ENCODE measurements at regions not wholly inside any gene's neighbourhood (a gene's known extent, or its start where the extent isn't known, plus 50 kb on each side); places are given as distances from the start of the nearest gene placed in this dataset.

DNA sequence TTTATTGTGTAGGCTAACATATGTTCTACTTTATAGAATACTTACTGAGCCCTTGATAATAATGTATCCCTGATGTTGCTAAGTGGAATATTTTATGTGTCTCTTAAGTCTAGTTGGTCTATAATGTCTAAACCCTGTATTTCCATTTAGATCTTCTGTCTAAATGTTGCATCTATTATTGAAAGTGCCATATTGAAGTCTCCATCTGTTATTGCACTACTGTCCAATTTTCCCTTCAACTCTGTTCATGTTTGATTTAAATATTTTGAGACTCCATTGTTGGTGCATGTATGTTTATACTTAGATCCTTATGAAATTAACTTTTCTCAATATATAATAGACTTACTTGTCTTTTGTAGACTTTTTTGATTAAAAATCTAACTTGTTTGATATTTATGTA, 924.5 kb upstream of the KCND2 start:
- H3K9me3 ChIP-seq (ENCODE audit: severe bottlenecking): no peaks in the 10 kb centered on the region
- ATAC-seq (ENCODE audit: low read depth): no peak

DNA sequence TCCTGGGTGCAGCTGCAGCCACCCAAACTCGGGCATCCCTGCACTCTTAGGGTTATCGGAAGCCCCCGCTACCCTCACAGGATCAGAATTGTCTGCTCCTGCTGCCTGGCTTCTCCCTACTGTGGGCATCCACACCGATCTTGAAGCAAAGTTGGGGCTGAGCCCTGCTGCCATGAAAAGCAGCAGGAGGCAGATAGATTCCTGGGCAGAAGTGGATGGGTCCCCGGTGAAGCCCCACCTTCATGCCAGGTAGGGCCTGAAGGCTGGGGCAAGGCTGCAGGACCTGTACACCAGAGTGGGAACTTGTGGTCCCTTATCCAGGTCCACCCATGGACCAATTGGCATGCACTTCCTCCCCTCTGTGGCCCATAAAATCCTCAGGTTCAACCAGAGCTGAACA, 922.6 kb upstream of the KCND2 start:
- Histone ChIP-seq H3K9me3 (ENCODE audit: severe bottlenecking) (no peaks in the 10 kb centered on the region), H3K4me3 (ENCODE audit: severe bottlenecking) (no peak overlapping the region), H3K27ac (ENCODE audit: poor library complexity, severe bottlenecking) (no peak overlapping the region), H3K4me1 (ENCODE audit: insufficient read depth, poor library complexity, severe bottlenecking) (no peaks in the 10 kb centered on the region), H3K27me3 (ENCODE audit: insufficient read depth, poor library complexity, severe bottlenecking) (no peaks in the 10 kb centered on the region), H3K36me3 (ENCODE audit: low read depth) (no peaks in the 10 kb centered on the region)
- no peak for DNase-seq (ENCODE audit: low spot score)
- TF ChIP-seq, protein P1, sequence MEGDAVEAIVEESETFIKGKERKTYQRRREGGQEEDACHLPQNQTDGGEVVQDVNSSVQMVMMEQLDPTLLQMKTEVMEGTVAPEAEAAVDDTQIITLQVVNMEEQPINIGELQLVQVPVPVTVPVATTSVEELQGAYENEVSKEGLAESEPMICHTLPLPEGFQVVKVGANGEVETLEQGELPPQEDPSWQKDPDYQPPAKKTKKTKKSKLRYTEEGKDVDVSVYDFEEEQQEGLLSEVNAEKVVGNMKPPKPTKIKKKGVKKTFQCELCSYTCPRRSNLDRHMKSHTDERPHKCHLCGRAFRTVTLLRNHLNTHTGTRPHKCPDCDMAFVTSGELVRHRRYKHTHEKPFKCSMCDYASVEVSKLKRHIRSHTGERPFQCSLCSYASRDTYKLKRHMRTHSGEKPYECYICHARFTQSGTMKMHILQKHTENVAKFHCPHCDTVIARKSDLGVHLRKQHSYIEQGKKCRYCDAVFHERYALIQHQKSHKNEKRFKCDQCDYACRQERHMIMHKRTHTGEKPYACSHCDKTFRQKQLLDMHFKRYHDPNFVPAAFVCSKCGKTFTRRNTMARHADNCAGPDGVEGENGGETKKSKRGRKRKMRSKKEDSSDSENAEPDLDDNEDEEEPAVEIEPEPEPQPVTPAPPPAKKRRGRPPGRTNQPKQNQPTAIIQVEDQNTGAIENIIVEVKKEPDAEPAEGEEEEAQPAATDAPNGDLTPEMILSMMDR (IDR thresholded peaks at IDR 0.05; ENCODE audit: poor library complexity, severe bottlenecking): no peak
- ATAC-seq (ENCODE audit: low read depth): no peak

More for the DNA sequence above, 924.5 kb upstream of the KCND2 start:
- Histone ChIP-seq H3K4me1 (ENCODE audit: insufficient read depth, poor library complexity, severe bottlenecking) (no peaks in the 10 kb centered on the region), H3K27ac (ENCODE audit: poor library complexity, severe bottlenecking) (no peak overlapping the region), H3K27me3 (ENCODE audit: insufficient read depth, poor library complexity, severe bottlenecking) (no peaks in the 10 kb centered on the region), H3K4me3 (ENCODE audit: severe bottlenecking) (no peak overlapping the region), H3K36me3 (ENCODE audit: low read depth) (no peaks in the 10 kb centered on the region)
- TF ChIP-seq, protein P1 (IDR thresholded peaks at IDR 0.05; ENCODE audit: poor library complexity, severe bottlenecking): no peak
- no peak for DNase-seq (ENCODE audit: low spot score)

DNA sequence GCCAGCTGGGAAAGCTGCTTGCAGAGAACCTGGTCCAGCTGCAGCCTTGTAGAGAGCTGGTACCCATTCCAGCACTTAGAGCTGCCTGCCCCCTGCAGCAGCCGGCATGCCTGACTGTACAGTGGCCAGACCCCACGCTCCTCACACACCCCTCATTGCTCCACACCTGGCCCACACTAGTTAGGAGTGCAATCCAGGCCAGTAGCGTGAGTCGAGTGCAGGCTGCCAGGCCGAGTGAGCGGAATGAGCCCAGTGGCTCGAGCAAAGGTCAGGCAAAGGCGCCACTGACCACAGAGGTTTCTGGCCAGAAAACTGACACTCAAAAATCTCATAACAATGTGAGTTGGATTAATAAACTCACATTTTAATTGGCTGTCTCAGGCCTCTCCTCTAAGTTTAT, 921.7 kb upstream of the KCND2 start:
- TF ChIP-seq, protein P1 (IDR thresholded peaks at IDR 0.05; ENCODE audit: poor library complexity, severe bottlenecking): no peak
- Histone ChIP-seq H3K4me1 (ENCODE audit: insufficient read depth, poor library complexity, severe bottlenecking) (no peaks in the 10 kb centered on the region), H3K4me3 (ENCODE audit: severe bottlenecking) (no peak overlapping the region), H3K9me3 (ENCODE audit: severe bottlenecking) (no peaks in the 10 kb centered on the region), H3K27me3 (ENCODE audit: insufficient read depth, poor library complexity, severe bottlenecking) (no peaks in the 10 kb centered on the region), H3K36me3 (ENCODE audit: low read depth) (no peaks in the 10 kb centered on the region), H3K27ac (ENCODE audit: poor library complexity, severe bottlenecking) (no peak overlapping the region)
- DNase-seq (ENCODE audit: low spot score) (no peak), ATAC-seq (ENCODE audit: low read depth) (no peak; the same call in 2 of the 3 replicates)

DNA sequence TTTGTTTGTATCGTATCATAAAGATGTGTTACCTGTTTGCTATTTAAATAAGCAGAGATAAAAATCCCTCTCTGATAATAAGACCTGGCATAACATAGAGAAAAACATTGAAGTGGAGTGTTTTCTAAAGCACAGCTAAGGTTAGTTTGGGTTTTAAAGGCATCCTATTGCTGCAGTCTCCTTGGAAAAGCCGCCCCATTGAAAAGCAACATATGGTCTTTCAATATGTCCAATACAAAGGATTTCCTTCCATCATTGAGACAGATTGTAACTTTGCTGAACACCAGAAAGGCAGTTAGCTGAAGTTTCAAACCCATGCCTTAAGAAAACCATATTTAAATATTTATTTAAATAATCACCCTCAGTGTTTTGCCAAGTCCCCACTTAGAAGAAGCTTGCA, 898.5 kb upstream of the KCND2 start:
- ATAC-seq (ENCODE audit: low read depth): no peak

DNA sequence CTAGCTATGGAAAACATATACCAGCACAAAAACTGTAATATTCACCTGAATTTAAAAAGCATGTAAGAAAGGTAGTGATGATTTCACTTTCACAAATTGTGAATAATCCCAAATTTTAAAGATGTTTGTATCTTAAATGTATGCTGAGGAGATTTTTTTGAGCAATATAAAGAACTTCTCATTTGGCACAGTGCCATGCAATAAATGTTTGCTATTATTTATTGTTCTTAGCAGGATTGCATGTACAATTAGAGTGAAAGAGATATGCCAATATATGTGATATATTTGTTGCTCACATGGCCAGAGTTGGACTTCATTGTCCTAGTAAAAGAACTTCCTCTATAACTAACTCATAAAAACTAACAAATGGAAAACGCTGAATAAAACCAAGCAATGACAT, 895.1 kb upstream of the KCND2 start:
- no peak overlapping the region for H3K4me3 ChIP-seq (ENCODE audit: severe bottlenecking)
- no peak overlapping the region for H3K27ac ChIP-seq (ENCODE audit: poor library complexity, severe bottlenecking)
- H3K36me3 ChIP-seq (ENCODE audit: low read depth): no peaks in the 10 kb centered on the region
- no peaks in the 10 kb centered on the region for H3K4me1 ChIP-seq (ENCODE audit: insufficient read depth, poor library complexity, severe bottlenecking)
- no peaks in the 10 kb centered on the region for H3K9me3 ChIP-seq (ENCODE audit: severe bottlenecking)
- TF ChIP-seq, protein P1 (IDR thresholded peaks at IDR 0.05; ENCODE audit: poor library complexity, severe bottlenecking): no peak
- ATAC-seq (ENCODE audit: low read depth) (no peak), DNase-seq (ENCODE audit: low spot score) (no peak)
- H3K27me3 ChIP-seq (ENCODE audit: insufficient read depth, poor library complexity, severe bottlenecking): no peaks in the 10 kb centered on the region

More for the DNA sequence above, 898.5 kb upstream of the KCND2 start:
- no peaks in the 10 kb centered on the region for H3K9me3 ChIP-seq (ENCODE audit: severe bottlenecking)
- no peak for DNase-seq (ENCODE audit: low spot score)
- no peak overlapping the region for H3K4me3 ChIP-seq (ENCODE audit: severe bottlenecking)
- no peaks in the 10 kb centered on the region for H3K27me3 ChIP-seq (ENCODE audit: insufficient read depth, poor library complexity, severe bottlenecking)
- H3K36me3 ChIP-seq (ENCODE audit: low read depth): no peaks in the 10 kb centered on the region
- no peaks in the 10 kb centered on the region for H3K4me1 ChIP-seq (ENCODE audit: insufficient read depth, poor library complexity, severe bottlenecking)
- H3K27ac ChIP-seq (ENCODE audit: poor library complexity, severe bottlenecking): no peak overlapping the region
- TF ChIP-seq, protein P1 (IDR thresholded peaks at IDR 0.05; ENCODE audit: poor library complexity, severe bottlenecking): no peak

Measured in RWPE2 (cell line).